ENCODE measurements at regions not wholly inside any gene's neighbourhood (a gene's known extent, or its start where the extent isn't known, plus 50 kb on each side); places are given as distances from the start of the nearest gene placed in this dataset.

GRCh38 chr5:104626122-104626521, 1063.5 kb upstream of the NUDT12 start:
- H3K4me1 Mint-ChIP-seq: peaks cover 0 to 4% of the 10 kb centered on the region in 2 experiments; a peak in 2 of 4 replicates

More at GRCh38 chr5:104626122-104626521, 1063.5 kb upstream of the NUDT12 start:
- no peaks in the 10 kb centered on the region for H3K79me2 ChIP-seq (ENCODE audit: insufficient read depth, low read length)
- no peak for TF ChIP-seq CTCF (conservative IDR thresholded peaks at IDR 0.05)
- H3K9ac ChIP-seq (ENCODE audit: extremely low read depth, insufficient read length, low read length): no peak overlapping the region
- H3K9me3 ChIP-seq (ENCODE audit: control insufficient read depth, low read depth, low read length): no peaks in the 10 kb centered on the region
- H3K4me1 ChIP-seq (ENCODE audit: insufficient read depth, low read length): no peaks in the 10 kb centered on the region
- no peak overlapping the region for H4K8ac ChIP-seq (replicated peaks; ENCODE audit: insufficient read length, low read depth, low read length)
- H3K27me3 ChIP-seq (ENCODE audit: insufficient read depth, low read length): no peaks in the 10 kb centered on the region
- Mint-ChIP-seq H3K9me3 (peaks cover 8 to 10% of the 10 kb centered on the region in 2 experiments; a peak in 4 of 5 replicates), H3K4me3 (no peak overlapping the region), H3K27me3 (ENCODE audit: low read depth) (no peaks in the 10 kb centered on the region), H3K36me3 (ENCODE audit: insufficient read depth in 1 of 3, low read depth in 3 of 3) (peaks cover 0 to 11% (median 5%) of the 10 kb centered on the region in 3 experiments; a peak in 5 of 7 replicates), H3K27ac (no peak overlapping the region)
- no peak overlapping the region for H2BK15ac ChIP-seq (ENCODE audit: low read depth, low read length)
- no peak overlapping the region for H2BK5ac ChIP-seq (ENCODE audit: insufficient read length, low read length)
- H3K14ac ChIP-seq (ENCODE audit: insufficient read depth, low read length): no peak overlapping the region
- H2BK12ac ChIP-seq (ENCODE audit: insufficient read length, low read depth, low read length): no peak overlapping the region
- H3T11ph ChIP-seq (ENCODE audit: low read length): no peak overlapping the region
- H3K4ac ChIP-seq (ENCODE audit: low read depth, low read length): no peak overlapping the region
- no peak overlapping the region for H4K91ac ChIP-seq (ENCODE audit: insufficient read length, low read depth, low read length)
- no peak overlapping the region for H2AFZ ChIP-seq (ENCODE audit: low read length)
- H3K4me2 ChIP-seq (ENCODE audit: insufficient read depth, insufficient read length, low read length): no peak overlapping the region
- no peak overlapping the region for H2AK5ac ChIP-seq (ENCODE audit: insufficient read length, low read length)
- no peak overlapping the region for H3K23ac ChIP-seq (ENCODE audit: insufficient read length, low read depth, low read length)
- H2BK120ac ChIP-seq (ENCODE audit: low read depth, low read length, poor library complexity, severe bottlenecking): no peak overlapping the region
- H3K56ac ChIP-seq (ENCODE audit: insufficient read length, low read depth, low read length): no peak overlapping the region
- no peak overlapping the region for H2BK20ac ChIP-seq (ENCODE audit: low read depth, low read length, poor library complexity, severe bottlenecking)
- WGBS (ENCODE audit: extremely low coverage, insufficient read length, low lambda C conversion rate): no CpG with 5 or more reads among the region's 2 CpGs
- H3K23me2 ChIP-seq (ENCODE audit: insufficient read length, low read depth, low read length, poor library complexity, severe bottlenecking): no peaks in the 10 kb centered on the region
- no peaks in the 10 kb centered on the region for H3K79me1 ChIP-seq (ENCODE audit: insufficient read depth, low read depth, low read length, poor library complexity, severe bottlenecking)
- no peak overlapping the region for H3K27ac ChIP-seq (ENCODE audit: insufficient read length, low read depth, low read length)
- no peak for DNase-seq
- no peaks in the 10 kb centered on the region for H4K20me1 ChIP-seq (ENCODE audit: control insufficient read depth, insufficient read depth, insufficient read length)
- no peak overlapping the region for H4K5ac ChIP-seq (ENCODE audit: insufficient read length, low read depth, low read length)
- H3K18ac ChIP-seq (ENCODE audit: insufficient read length, low read depth, low read length): no peak overlapping the region
